PC-3 (cell line): ENCODE measurements at regions not wholly inside any gene's neighbourhood (a gene's known extent, or its start where the extent isn't known, plus 50 kb on each side); places are given as distances from the start of the nearest gene placed in this dataset.

Source experiments
- ATAC-seq: fragments of 200-7000 bp; cut with Tn5 transposase; 2 replicates; pipeline ENCODE4 v1.9.1; 2020; ENCODE audit warnings: mild to moderate bottlenecking, moderate library complexity
- BruUV-seq: library from RNA; stranded (reverse); fragments of 400-500 nt; replicated peaks from 2 replicates; lab custom pipeline; 2021; lab: Mats Ljungman, UMichigan
- CTCF ChIA-PET: fragments of 300-600 bp; sonication (Branson Sonifier 250); formaldehyde crosslinking; loops from one replicate; lab custom pipeline; 2022; ENCODE audit warnings: antibody characterized with exemption; lab: Charles Lee
- POLR2A ChIA-PET: fragments of 300-600 bp; sonication (Branson Sonifier 250); formaldehyde crosslinking; loops from one replicate; lab custom pipeline; 2022; ENCODE audit warnings: antibody characterized with exemption; ENCODE audit not compliant: unreplicated experiment; lab: Charles Lee
- DNase-seq: peaks from one replicate; pipeline ENCODE4 v3.0.0-alpha.2; 2015
- H2AFZ ChIP-seq: fragments of 300-600 bp; sonication (generic); 2 replicates; pipeline ENCODE4 v1.6.0; 2016; ENCODE audit warnings: antibody characterized with exemption, low read length
- H3F3A ChIP-seq: fragments of 300-600 bp; sonication (generic); one replicate; pipeline ENCODE4 v1.6.0; 2017; ENCODE audit warnings: antibody characterized with exemption, low read length, control low read depth, mild to moderate bottlenecking; ENCODE audit not compliant: unreplicated experiment
- H3K27ac ChIP-seq: fragments of 300-600 bp; sonication (generic); 2 replicates; pipeline ENCODE4 v1.5.1; 2016; ENCODE audit warnings: mild to moderate bottlenecking, low read length
- H3K27me3 ChIP-seq: fragments of 300-600 bp; sonication (generic); 2 replicates; pipeline ENCODE4 v1.6.1; 2016; ENCODE audit warnings: low read length, mixed read lengths
- H3K36me3 ChIP-seq: fragments of 300-600 bp; sonication (generic); 2 replicates; pipeline ENCODE4 v1.6.1; 2016; ENCODE audit warnings: low read depth, mixed run types, low read length, mixed read lengths
- H3K4me1 ChIP-seq: fragments of 300-600 bp; sonication (generic); 2 replicates; pipeline ENCODE4 v1.5.1; 2016; ENCODE audit warnings: low read length; ENCODE audit not compliant: insufficient read depth
- H3K4me2 ChIP-seq: fragments of 300-600 bp; sonication (generic); 2 replicates; pipeline ENCODE4 v1.6.0; 2016; ENCODE audit warnings: low read length
- H3K4me3 ChIP-seq: fragments of 300-600 bp; sonication (generic); 2 replicates; pipeline ENCODE4 v1.5.1; 2016; ENCODE audit warnings: mild to moderate bottlenecking, low read length, mixed read lengths
- H3K79me2 ChIP-seq: fragments of 300-600 bp; sonication (generic); 2 replicates; pipeline ENCODE4 v1.6.1; 2017; ENCODE audit warnings: low read length, mixed read lengths
- H3K9ac ChIP-seq: fragments of 300-600 bp; sonication (generic); 2 replicates; pipeline ENCODE4 v1.6.0; 2016; ENCODE audit warnings: mild to moderate bottlenecking, low read length
- H3K9me2 ChIP-seq: fragments of 300-600 bp; sonication (generic); replicated peaks from 2 replicates; pipeline ENCODE4 v1.6.1; 2016; ENCODE audit warnings: mixed run types, low read length, mixed read lengths
- H3K9me3 ChIP-seq: fragments of 300-600 bp; sonication (generic); 2 replicates; pipeline ENCODE4 v1.6.1; 2016; ENCODE audit warnings: low read length, mixed read lengths
- H4K20me1 ChIP-seq: fragments of 300-600 bp; sonication (generic); 2 replicates; pipeline ENCODE4 v1.6.1; 2016; ENCODE audit warnings: low read length, mixed read lengths
- EZH2 ChIP-seq: fragments of 300-600 bp; sonication (generic); IDR thresholded peaks from one replicate; pipeline ENCODE4 v1.6.1; 2017; ENCODE audit warnings: antibody characterized with exemption, mild to moderate bottlenecking, low read length; ENCODE audit not compliant: unreplicated experiment
- EZH2phosphoT487 ChIP-seq: fragments of 300-600 bp; sonication (generic); IDR thresholded peaks from 2 replicates; pipeline ENCODE4 v1.6.1; 2018; ENCODE audit warnings: mild to moderate bottlenecking, antibody characterized with exemption, low read length, borderline replicate concordance
- intact Hi-C: fragments of 100-400 bp; cut with micrococcal nuclease; formaldehyde crosslinking; loops from 2 replicates; pipeline ENCODE4 v1.9.0; 2023
- TF ChIP-seq, protein P1 (sequence below): fragments of 300-600 bp; sonication (generic); conservative IDR thresholded peaks from 2 replicates; pipeline ENCODE4 v1.5.1; 2017; ENCODE audit warnings: antibody characterized with exemption, low read depth, mild to moderate bottlenecking, low read length

- H3F3A ChIP-seq = no peaks in the 10 kb centered on the region
- no peaks in the 10 kb centered on the region for H3K27me3 ChIP-seq
- intact Hi-C loops = no loop called here
- no peak for ATAC-seq
- no peaks in the 10 kb centered on the region for H3K79me2 ChIP-seq
- H3K27ac ChIP-seq = no peak overlapping the region
- no peak overlapping the region for H3K4me3 ChIP-seq
- DNase-seq = no peak
- H3K9ac ChIP-seq = no peak overlapping the region
- no peaks in the 10 kb centered on the region for H3K9me2 ChIP-seq
- no peak overlapping the region for H2AFZ ChIP-seq
- ChIA-PET POLR2A (no interaction called here), CTCF (no interaction called here)
- TF ChIP-seq EZH2phosphoT487 = no peak
- no peak for TF ChIP-seq EZH2
- TF ChIP-seq, protein P1, sequence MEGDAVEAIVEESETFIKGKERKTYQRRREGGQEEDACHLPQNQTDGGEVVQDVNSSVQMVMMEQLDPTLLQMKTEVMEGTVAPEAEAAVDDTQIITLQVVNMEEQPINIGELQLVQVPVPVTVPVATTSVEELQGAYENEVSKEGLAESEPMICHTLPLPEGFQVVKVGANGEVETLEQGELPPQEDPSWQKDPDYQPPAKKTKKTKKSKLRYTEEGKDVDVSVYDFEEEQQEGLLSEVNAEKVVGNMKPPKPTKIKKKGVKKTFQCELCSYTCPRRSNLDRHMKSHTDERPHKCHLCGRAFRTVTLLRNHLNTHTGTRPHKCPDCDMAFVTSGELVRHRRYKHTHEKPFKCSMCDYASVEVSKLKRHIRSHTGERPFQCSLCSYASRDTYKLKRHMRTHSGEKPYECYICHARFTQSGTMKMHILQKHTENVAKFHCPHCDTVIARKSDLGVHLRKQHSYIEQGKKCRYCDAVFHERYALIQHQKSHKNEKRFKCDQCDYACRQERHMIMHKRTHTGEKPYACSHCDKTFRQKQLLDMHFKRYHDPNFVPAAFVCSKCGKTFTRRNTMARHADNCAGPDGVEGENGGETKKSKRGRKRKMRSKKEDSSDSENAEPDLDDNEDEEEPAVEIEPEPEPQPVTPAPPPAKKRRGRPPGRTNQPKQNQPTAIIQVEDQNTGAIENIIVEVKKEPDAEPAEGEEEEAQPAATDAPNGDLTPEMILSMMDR = no peak
- H4K20me1 ChIP-seq = no peaks in the 10 kb centered on the region
- H3K4me2 ChIP-seq = no peak overlapping the region
- no peaks in the 10 kb centered on the region for H3K4me1 ChIP-seq
- no TSS peak for BruUV-seq
- no peaks in the 10 kb centered on the region for H3K36me3 ChIP-seq
- no peaks in the 10 kb centered on the region for H3K9me3 ChIP-seq
Measured at GRCh38 chr1:182207300-182207699, 145.8 kb upstream of the ZNF648 start.

DNA sequence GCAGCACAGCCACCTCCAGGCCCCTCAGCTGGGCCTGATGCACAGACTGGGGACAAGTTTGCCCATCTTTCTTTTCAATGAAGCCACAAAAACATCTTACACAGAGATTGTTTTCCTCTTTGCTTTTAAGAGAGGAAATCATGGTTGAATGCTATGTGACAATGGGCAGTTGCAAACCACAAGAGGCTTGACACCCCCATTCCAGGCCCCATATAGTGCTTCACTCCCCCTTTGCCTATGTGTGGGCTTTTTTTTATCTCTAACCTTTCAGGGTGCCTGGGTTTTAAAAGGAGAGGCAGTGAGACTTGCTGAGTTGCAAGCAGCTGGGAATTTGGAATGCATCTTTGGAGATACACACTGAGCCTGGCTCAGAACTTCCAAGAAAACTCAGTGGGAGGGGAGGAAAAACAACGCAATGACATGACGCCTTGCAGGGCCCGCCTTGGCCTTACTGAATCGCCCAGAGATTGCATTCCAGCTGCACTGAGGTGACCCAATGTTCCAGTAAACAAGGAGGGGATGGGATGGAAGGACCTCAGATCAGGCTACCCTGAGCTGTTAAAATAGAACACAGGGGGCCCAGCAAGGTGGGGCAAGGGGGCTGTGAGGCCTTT, 145.2 kb upstream of the ZNF648 start:
- BruUV-seq = no TSS peak
- Histone ChIP-seq H3K27me3 (no peaks in the 10 kb centered on the region), H3K9me2 (no peaks in the 10 kb centered on the region), H3F3A (no peaks in the 10 kb centered on the region), H2AFZ (no peak overlapping the region), H3K4me1 (no peaks in the 10 kb centered on the region), H3K36me3 (no peaks in the 10 kb centered on the region), H3K79me2 (no peaks in the 10 kb centered on the region), H3K9me3 (no peaks in the 10 kb centered on the region), H3K4me2 (no peak overlapping the region), H4K20me1 (no peaks in the 10 kb centered on the region), H3K9ac (no peak overlapping the region), H3K4me3 (no peak overlapping the region), H3K27ac (no peak overlapping the region)
- intact Hi-C loops = no loop called here
- TF ChIP-seq EZH2phosphoT487 (no peak), EZH2 (no peak)
- TF ChIP-seq, protein P1 = no peak
- ChIA-PET POLR2A (interaction anchor here (0.6 kb wide), 1 partner anchor 170 kb away, joined by 4 read pairs; no protein-coding TSS in a partner anchor), CTCF (no interaction called here)
- ATAC-seq (no peak), DNase-seq (no peak)

GRCh38 chr1:182205351-182206022, 144.0 kb upstream of the ZNF648 start:
- Histone ChIP-seq H4K20me1 (no peaks in the 10 kb centered on the region), H3K4me2 (no peak overlapping the region), H3K9me2 (no peaks in the 10 kb centered on the region), H3K9ac (no peak overlapping the region), H3K27ac (no peak overlapping the region), H3K4me3 (no peak overlapping the region), H3K9me3 (no peaks in the 10 kb centered on the region), H2AFZ (no peak overlapping the region), H3F3A (no peaks in the 10 kb centered on the region), H3K27me3 (no peaks in the 10 kb centered on the region), H3K4me1 (no peaks in the 10 kb centered on the region), H3K36me3 (no peaks in the 10 kb centered on the region), H3K79me2 (no peaks in the 10 kb centered on the region)
- POLR2A ChIA-PET = no interaction called here
- intact Hi-C loops = no loop called here
- ATAC-seq (no peak), DNase-seq (no peak)
- CTCF ChIA-PET = no interaction called here
- no TSS peak for BruUV-seq
- TF ChIP-seq, protein P1 = no peak
